ENCODE measurements at regions not wholly inside any gene's neighbourhood (a gene's known extent, or its start where the extent isn't known, plus 50 kb on each side); places are given as distances from the start of the nearest gene placed in this dataset.

GRCh38 chr3:14590569-14590968 is 50.4 kb upstream of the GRIP2 start:
- H3K36me3 Mint-ChIP-seq = no peaks in the 10 kb centered on the region
- no peaks in the 10 kb centered on the region for H3K9me3 Mint-ChIP-seq
- no peaks in the 10 kb centered on the region for H3K4me1 Mint-ChIP-seq (ENCODE audit: low read depth in 2 of 2)
- ATAC-seq = no peak
- peaks cover 13 to 35% of the 10 kb centered on the region in 2 donors for H3K27me3 Mint-ChIP-seq
- no peak overlapping the region for H3K4me3 Mint-ChIP-seq
- DNase-seq (ENCODE audit: low spot score) = no peak
- no peak overlapping the region for H3K27ac Mint-ChIP-seq

- Mint-ChIP-seq H3K9me3 (no peaks in the 10 kb centered on the region), H3K27ac (no peak overlapping the region), H3K36me3 (no peaks in the 10 kb centered on the region), H3K4me3 (no peak overlapping the region), H3K4me1 (ENCODE audit: low read depth in 2 of 2) (no peaks in the 10 kb centered on the region), H3K27me3 (peaks cover 18 to 40% of the 10 kb centered on the region in 2 donors)
- ATAC-seq (no peak), DNase-seq (ENCODE audit: low spot score) (no peak)
Observed at GRCh38 chr3:14592390-14592789, 52.2 kb upstream of the GRIP2 start.

GRCh38 chr3:14592836-14593235 is 52.7 kb upstream of the GRIP2 start:
- no peak for ATAC-seq
- H3K27me3 Mint-ChIP-seq = peaks cover 18 to 40% of the 10 kb centered on the region in 2 donors
- no peaks in the 10 kb centered on the region for H3K9me3 Mint-ChIP-seq
- H3K27ac Mint-ChIP-seq = no peak overlapping the region
- H3K4me1 Mint-ChIP-seq (ENCODE audit: low read depth in 2 of 2) = no peaks in the 10 kb centered on the region
- no peak overlapping the region for H3K4me3 Mint-ChIP-seq
- DNase-seq (ENCODE audit: low spot score) = no peak
- no peaks in the 10 kb centered on the region for H3K36me3 Mint-ChIP-seq

- no peak overlapping the region for H3K27ac Mint-ChIP-seq
Observed at GRCh38 chr3:14594234-14594633, 54.1 kb upstream of the GRIP2 start.

GRCh38 chr3:14595561-14595960 is 55.4 kb upstream of the GRIP2 start:
- Mint-ChIP-seq H3K4me1 (ENCODE audit: low read depth in 2 of 2) (peaks cover 5 to 9% of the 10 kb centered on the region in 2 donors), H3K36me3 (peaks cover 6% of the 10 kb centered on the region), H3K27ac (no peak overlapping the region), H3K27me3 (peaks cover 37 to 53% of the 10 kb centered on the region in 2 donors), H3K4me3 (no peak overlapping the region), H3K9me3 (peaks cover 11% of the 10 kb centered on the region)
- ATAC-seq = no peak
- DNase-seq (ENCODE audit: low spot score) = no peak

More at GRCh38 chr3:14594234-14594633, 54.1 kb upstream of the GRIP2 start:
- H3K9me3 Mint-ChIP-seq = peaks cover 11% of the 10 kb centered on the region
- no peak overlapping the region for H3K4me3 Mint-ChIP-seq
- peaks cover 6% of the 10 kb centered on the region for H3K36me3 Mint-ChIP-seq
- DNase-seq (ENCODE audit: low spot score) (no peak), ATAC-seq (no peak)
- H3K27me3 Mint-ChIP-seq = peaks cover 29 to 49% of the 10 kb centered on the region in 2 donors
- peaks cover 5 to 9% of the 10 kb centered on the region in 2 donors for H3K4me1 Mint-ChIP-seq (ENCODE audit: low read depth in 2 of 2)

- Mint-ChIP-seq H3K27ac (no peak overlapping the region), H3K9me3 (peaks cover 11% of the 10 kb centered on the region), H3K36me3 (peaks cover 6% of the 10 kb centered on the region), H3K27me3 (peaks cover 42 to 53% of the 10 kb centered on the region in 2 donors), H3K4me1 (ENCODE audit: low read depth in 2 of 2) (peaks cover 5 to 9% of the 10 kb centered on the region in 2 donors), H3K4me3 (no peak overlapping the region)
- DNase-seq (ENCODE audit: low spot score) (no peak), ATAC-seq (no peak)
Observed at GRCh38 chr3:14597266-14597665, 54.3 kb upstream of the CCDC174 start.

- no peak overlapping the region for H3K4me3 Mint-ChIP-seq
- H3K27me3 Mint-ChIP-seq = peaks cover 42 to 56% of the 10 kb centered on the region in 2 donors
- peaks cover 5 to 9% of the 10 kb centered on the region in 2 donors for H3K4me1 Mint-ChIP-seq (ENCODE audit: low read depth in 2 of 2)
- H3K27ac Mint-ChIP-seq = no peak overlapping the region
- H3K9me3 Mint-ChIP-seq = peaks cover 11% of the 10 kb centered on the region
- DNase-seq (ENCODE audit: low spot score) (no peak), ATAC-seq (no peak)
- H3K36me3 Mint-ChIP-seq = peaks cover 8% of the 10 kb centered on the region
Observed at GRCh38 chr3:14598143-14598569, 53.4 kb upstream of the CCDC174 start.

- Mint-ChIP-seq H3K27me3 (peaks cover 48 to 66% of the 10 kb centered on the region in 2 donors), H3K9me3 (peaks cover 14% of the 10 kb centered on the region), H3K27ac (no peak overlapping the region), H3K4me3 (no peak overlapping the region), H3K36me3 (peaks cover 16% of the 10 kb centered on the region), H3K4me1 (ENCODE audit: low read depth in 2 of 2) (peaks cover 5 to 9% of the 10 kb centered on the region in 2 donors)
- DNase-seq (ENCODE audit: low spot score) = no peak
- no peak for ATAC-seq
Observed at GRCh38 chr3:14599488-14599887, 52.1 kb upstream of the CCDC174 start.

- DNase-seq (ENCODE audit: low spot score) (no peak), ATAC-seq (no peak)
- Mint-ChIP-seq H3K27ac (no peak overlapping the region), H3K36me3 (peaks cover 16% of the 10 kb centered on the region), H3K4me3 (no peak overlapping the region), H3K27me3 (peaks cover 49 to 71% of the 10 kb centered on the region in 2 donors), H3K9me3 (peaks cover 14% of the 10 kb centered on the region), H3K4me1 (ENCODE audit: low read depth in 2 of 2) (peaks cover 5 to 9% of the 10 kb centered on the region in 2 donors)
Observed at GRCh38 chr3:14600075-14600474, 51.5 kb upstream of the CCDC174 start.

- Mint-ChIP-seq H3K4me3 (no peak overlapping the region), H3K27me3 (peaks cover 52 to 74% of the 10 kb centered on the region in 2 donors), H3K36me3 (peaks cover 16% of the 10 kb centered on the region), H3K4me1 (ENCODE audit: low read depth in 2 of 2) (peaks cover 5 to 9% of the 10 kb centered on the region in 2 donors), H3K27ac (no peak overlapping the region), H3K9me3 (peaks cover 14% of the 10 kb centered on the region)
- DNase-seq (ENCODE audit: low spot score) (no peak), ATAC-seq (no peak)
Observed at GRCh38 chr3:14600856-14601610, 50.5 kb upstream of the CCDC174 start.

- Mint-ChIP-seq H3K9me3 (peaks cover 14% of the 10 kb centered on the region), H3K36me3 (peaks cover 16% of the 10 kb centered on the region), H3K27ac (no peak overlapping the region), H3K4me3 (no peak overlapping the region), H3K27me3 (peaks cover 52 to 74% of the 10 kb centered on the region in 2 donors), H3K4me1 (ENCODE audit: low read depth in 2 of 2) (peaks cover 5 to 9% of the 10 kb centered on the region in 2 donors)
- no peak for DNase-seq (ENCODE audit: low spot score)
- no peak for ATAC-seq
Observed at GRCh38 chr3:14601692-14602005, 49.9 kb upstream of the CCDC174 start.

Measured in natural killer cell treated with Interleukin-12 subunit alpha and Interleukin-12 subunit beta and Interleukin-15 and Interleukin-18, amount 100 ng/mL, for 72 hours (primary cell).